C4-2B (cell line): ENCODE measurements at regions not wholly inside any gene's neighbourhood (a gene's known extent, or its start where the extent isn't known, plus 50 kb on each side); places are given as distances from the start of the nearest gene placed in this dataset.

ENCODE experiments used
- H3K27ac ChIP-seq: fragments of 450-650 bp; 2 replicates; pipeline ENCODE4 v1.5.1; 2017
- ZFX ChIP-seq: fragments of 450-650 bp; IDR thresholded peaks from 2 replicates; pipeline ENCODE4 v1.6.1; 2017
- TF ChIP-seq, protein P1 (sequence below): fragments of 450-650 bp; conservative IDR thresholded peaks from 2 replicates; pipeline ENCODE4 v1.5.1; 2017; ENCODE audit warnings: mild to moderate bottlenecking

DNA sequence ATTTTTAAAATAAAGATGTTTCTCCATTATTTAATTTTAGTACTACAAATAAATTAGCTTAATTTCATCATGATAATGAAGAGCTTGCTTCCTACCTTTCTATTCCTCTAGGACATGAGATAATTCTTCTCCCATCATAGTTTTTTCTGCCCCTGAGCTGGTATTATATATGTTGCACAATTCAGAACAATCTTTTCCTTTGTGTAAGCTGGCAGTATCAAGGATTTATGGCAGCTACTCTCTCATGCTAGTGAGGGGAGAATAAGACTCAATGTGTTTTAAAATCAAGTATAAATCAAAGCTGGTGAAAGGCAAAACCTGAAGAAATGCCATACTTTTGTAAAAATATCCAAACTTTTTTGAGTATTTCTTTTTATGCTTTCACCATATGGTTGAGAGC, 1405.3 kb downstream of the SI start:
- no peak overlapping the region for H3K27ac ChIP-seq
- TF ChIP-seq ZFX = no peak
- TF ChIP-seq, protein P1, sequence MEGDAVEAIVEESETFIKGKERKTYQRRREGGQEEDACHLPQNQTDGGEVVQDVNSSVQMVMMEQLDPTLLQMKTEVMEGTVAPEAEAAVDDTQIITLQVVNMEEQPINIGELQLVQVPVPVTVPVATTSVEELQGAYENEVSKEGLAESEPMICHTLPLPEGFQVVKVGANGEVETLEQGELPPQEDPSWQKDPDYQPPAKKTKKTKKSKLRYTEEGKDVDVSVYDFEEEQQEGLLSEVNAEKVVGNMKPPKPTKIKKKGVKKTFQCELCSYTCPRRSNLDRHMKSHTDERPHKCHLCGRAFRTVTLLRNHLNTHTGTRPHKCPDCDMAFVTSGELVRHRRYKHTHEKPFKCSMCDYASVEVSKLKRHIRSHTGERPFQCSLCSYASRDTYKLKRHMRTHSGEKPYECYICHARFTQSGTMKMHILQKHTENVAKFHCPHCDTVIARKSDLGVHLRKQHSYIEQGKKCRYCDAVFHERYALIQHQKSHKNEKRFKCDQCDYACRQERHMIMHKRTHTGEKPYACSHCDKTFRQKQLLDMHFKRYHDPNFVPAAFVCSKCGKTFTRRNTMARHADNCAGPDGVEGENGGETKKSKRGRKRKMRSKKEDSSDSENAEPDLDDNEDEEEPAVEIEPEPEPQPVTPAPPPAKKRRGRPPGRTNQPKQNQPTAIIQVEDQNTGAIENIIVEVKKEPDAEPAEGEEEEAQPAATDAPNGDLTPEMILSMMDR = no peak

DNA sequence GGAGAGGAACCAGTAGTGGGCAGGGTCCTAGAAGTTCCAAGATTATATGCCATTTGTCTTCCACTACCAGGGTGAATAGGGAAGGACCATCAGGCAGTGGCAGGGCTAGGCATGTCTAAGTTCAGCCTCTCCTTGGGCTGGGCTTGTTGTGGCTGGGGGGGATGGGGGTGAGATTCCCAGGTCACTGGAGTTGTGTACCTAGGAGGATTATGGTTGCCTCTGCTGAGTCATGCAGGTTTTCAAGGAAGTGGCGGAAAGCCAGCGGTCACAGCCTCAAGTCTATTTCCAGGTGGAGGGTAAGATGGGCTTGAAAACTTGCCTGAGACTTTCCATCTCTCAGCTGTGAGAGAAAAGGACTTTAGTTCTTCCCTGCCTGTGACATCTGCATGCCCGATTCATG, 1407.1 kb downstream of the SI start:
- peak overlapping the region; percentile 45 for H3K27ac ChIP-seq

DNA sequence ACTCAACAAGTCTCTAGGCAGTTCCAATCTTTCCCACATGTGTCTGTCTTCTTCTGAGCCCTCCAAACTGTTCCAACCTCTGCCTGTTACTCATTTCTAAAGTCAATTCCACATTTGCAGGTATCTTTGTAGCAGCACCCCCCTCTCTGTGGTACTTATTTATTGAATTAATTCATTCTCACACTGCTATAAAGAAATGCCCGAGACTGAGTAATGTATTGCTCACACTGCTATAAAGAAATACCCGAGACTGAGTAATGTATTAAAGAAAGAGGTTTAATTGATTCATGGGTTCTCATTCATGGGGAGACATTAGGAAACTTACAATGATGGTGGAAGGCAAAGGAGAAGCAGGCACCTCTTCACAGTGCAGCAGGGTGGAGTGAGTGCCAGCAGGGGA, 1413.8 kb downstream of the SI start:
- no peak overlapping the region for H3K27ac ChIP-seq
- TF ChIP-seq, protein P1 = no peak
- TF ChIP-seq ZFX = no peak

More for the DNA sequence above, 1407.1 kb downstream of the SI start:
- no peak for TF ChIP-seq ZFX
- TF ChIP-seq, protein P1 = no peak

DNA sequence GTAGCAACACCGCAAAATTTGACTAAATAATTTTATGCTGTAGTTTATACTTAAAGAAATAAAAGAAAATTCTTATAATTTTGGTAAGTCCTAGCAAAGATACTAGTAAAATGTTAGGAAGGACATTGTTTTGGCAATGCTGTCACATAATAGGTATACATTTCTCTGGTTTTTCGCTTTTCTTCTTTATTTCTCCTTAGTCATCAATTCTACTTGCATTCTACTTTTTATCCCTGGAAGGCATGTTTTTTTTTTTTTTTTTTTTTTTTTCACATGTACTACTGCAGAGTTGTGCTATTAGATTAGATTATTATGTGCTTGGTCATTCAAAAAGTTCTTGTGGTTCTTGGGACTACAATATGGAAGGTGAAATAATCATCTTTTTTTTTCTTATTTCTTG, 1421.2 kb downstream of the SI start:
- H3K27ac ChIP-seq = no peak overlapping the region
- TF ChIP-seq ZFX = no peak
- TF ChIP-seq, protein P1 = no peak

DNA sequence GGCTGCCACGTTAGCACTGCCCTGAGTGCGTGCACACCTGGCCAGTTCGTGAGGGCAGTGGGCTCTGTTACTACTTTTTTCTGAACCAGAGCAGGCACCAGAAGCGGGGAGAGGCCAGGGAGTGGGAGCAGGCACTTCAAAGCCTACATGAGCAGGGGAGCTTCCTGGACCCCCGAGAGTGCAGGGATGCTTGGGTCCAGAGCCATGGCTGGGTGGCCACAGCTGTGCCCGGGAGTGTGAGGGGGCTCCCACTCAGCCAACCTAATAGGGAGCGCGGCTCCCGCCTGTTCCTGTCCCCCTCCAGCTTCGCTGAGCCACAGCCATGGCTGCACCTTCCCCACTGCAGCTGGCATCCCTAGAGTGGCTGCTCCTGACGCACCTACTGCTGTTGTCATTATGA, 1423.3 kb downstream of the SI start:
- no peak overlapping the region for H3K27ac ChIP-seq
- no peak for TF ChIP-seq ZFX

DNA sequence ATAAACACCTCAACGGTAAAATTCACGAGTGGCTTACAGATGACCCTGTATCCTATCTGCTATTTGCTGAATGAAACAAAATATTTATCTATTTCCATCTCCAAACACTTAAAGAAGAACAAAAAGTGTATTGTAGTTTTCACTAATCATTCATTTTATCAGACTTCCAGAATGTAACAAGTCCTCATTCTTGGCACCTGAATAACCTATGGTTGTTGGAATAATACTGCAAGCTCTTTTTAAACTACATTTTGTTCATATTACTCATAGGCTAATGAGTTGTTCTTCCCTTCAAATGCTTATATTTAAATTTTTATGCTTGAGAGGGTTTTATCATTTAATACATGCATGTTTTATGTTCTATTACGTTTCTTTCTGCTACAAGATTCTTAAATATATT, 1434.1 kb downstream of the SI start:
- TF ChIP-seq, protein P1 = no peak
- TF ChIP-seq ZFX = no peak
- no peak overlapping the region for H3K27ac ChIP-seq

DNA sequence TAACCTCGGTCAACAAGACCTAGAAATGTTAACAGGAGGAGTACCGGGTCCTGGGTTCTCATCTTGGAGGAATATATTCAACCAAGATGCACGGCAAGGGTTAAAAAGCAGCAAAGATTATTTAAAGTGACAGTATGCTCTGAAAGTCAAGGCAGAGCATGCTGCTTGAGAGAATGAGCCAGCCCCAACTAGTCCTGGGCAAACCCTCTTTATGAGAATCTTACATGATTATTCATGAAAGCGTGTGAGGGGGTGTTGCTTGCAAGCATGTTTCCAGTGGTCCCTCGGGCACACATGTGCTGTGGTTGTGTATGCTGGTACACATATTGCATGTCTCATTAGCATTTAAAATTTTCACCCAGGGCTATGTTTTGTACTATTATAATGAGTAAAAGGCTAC, 1445.6 kb downstream of the SI start:
- H3K27ac ChIP-seq = no peak overlapping the region
- no peak for TF ChIP-seq ZFX
- TF ChIP-seq, protein P1 = no peak

DNA sequence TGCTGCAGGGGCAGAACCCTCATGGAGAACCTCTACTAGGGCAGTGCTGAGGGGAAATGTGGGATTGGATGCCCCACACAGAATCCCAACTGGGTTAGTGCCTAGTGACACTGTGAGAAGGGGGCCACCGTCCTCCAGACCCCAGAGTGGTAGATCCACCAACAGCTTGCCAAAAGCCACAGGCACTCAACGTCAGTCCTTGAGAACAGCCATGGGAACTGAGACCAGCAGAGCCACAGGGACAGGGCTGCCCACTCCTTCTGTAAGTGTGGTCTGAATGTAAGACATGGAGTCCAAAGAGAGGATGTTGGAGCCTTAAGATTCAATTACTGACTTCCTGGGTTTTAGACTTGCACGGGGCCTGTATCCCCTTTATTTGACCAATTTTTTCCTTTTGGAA, 1451.5 kb downstream of the SI start:
- TF ChIP-seq ZFX = no peak
- TF ChIP-seq, protein P1 = no peak
- no peak overlapping the region for H3K27ac ChIP-seq
